Fibroblast of skin of left quadriceps (primary cell): ENCODE measurements at regions not wholly inside any gene's neighbourhood (a gene's known extent, or its start where the extent isn't known, plus 50 kb on each side); places are given as distances from the start of the nearest gene placed in this dataset.
"Not testable (repeated sequence)": the region's sequence is repeated elsewhere in the genome, so short reads cannot be mapped to it uniquely, and the experiment has no call there.

ENCODE experiments used
- DNase-seq, 2 experiments: peaks; one replicate each; pipeline ENCODE4 v3.0.0-alpha.2; 2013; ENCODE audit warnings: low read depth in 2 of 2

GRCh38 chr7:101679653-101680173 lies 50.6 kb upstream of the MYL10 start:
- DNase-seq: not testable (repeated sequence)

GRCh38 chr7:101680406-101681145 lies 51.5 kb upstream of the MYL10 start:
- DNase-seq: no peak

GRCh38 chr7:101681170-101682007 lies 52.3 kb upstream of the MYL10 start:
- DNase-seq: peak; percentile 78

GRCh38 chr7:101684983-101685330 lies 55.9 kb upstream of the MYL10 start:
- no peak for DNase-seq

- DNase-seq: no peak
Observed at GRCh38 chr7:101686030-101686429, 56.9 kb upstream of the MYL10 start.

- no peak for DNase-seq
Observed at GRCh38 chr7:101687081-101687480, 58.0 kb upstream of the MYL10 start.

GRCh38 chr7:101687791-101688182 lies 58.7 kb upstream of the MYL10 start:
- no peak for DNase-seq

- DNase-seq: peak; percentile 16 to 29
Observed at GRCh38 chr7:101688183-101688831, 59.2 kb upstream of the MYL10 start.

GRCh38 chr7:101688995-101689907 lies 60.2 kb upstream of the MYL10 start:
- DNase-seq: no peak

- no peak for DNase-seq
Observed at GRCh38 chr7:101690061-101690460, 61.0 kb upstream of the MYL10 start.

GRCh38 chr7:101691822-101692384 lies 62.8 kb upstream of the MYL10 start:
- DNase-seq: no peak

GRCh38 chr7:101693498-101694091 lies 64.5 kb upstream of the MYL10 start:
- DNase-seq: no peak

GRCh38 chr7:101698964-101699363 lies 69.9 kb upstream of the MYL10 start:
- DNase-seq: no peak

GRCh38 chr7:101699399-101699798 lies 70.3 kb upstream of the MYL10 start:
- DNase-seq: no peak

GRCh38 chr7:101699881-101700823 lies 71.1 kb upstream of the MYL10 start:
- DNase-seq: no peak

GRCh38 chr7:101701153-101701794 lies 72.2 kb upstream of the MYL10 start:
- no peak for DNase-seq

- DNase-seq: no peak
Observed at GRCh38 chr7:101702362-101702850, 73.3 kb upstream of the MYL10 start.

- no peak for DNase-seq
Observed at GRCh38 chr7:101705331-101705730, 76.2 kb upstream of the MYL10 start.

- DNase-seq: no peak
Observed at GRCh38 chr7:101707587-101707986, 78.5 kb upstream of the MYL10 start.
